ENCODE measurements at regions not wholly inside any gene's neighbourhood (a gene's known extent, or its start where the extent isn't known, plus 50 kb on each side); places are given as distances from the start of the nearest gene placed in this dataset.

GRCh38 chr4:157607996-157608395 lies 387.5 kb downstream of the GRIA2 start:
- TF ChIP-seq CTCF (IDR thresholded peaks at IDR 0.05; ENCODE audit: low read depth, low read length) (no peak), EZH2phosphoT487 (IDR thresholded peaks at IDR 0.05; ENCODE audit: low read depth) (no peak)
